AG04449 (cell line): ENCODE measurements at regions not wholly inside any gene's neighbourhood (a gene's known extent, or its start where the extent isn't known, plus 50 kb on each side); places are given as distances from the start of the nearest gene placed in this dataset.
A peak's percentile ranks its signal among the peaks of the same experiment; 100 is the strongest.

Experiments
- CTCF ChIA-PET: fragments of 350-600 bp; formaldehyde crosslinking; extraction: SDS; loops from one replicate; lab custom pipeline; 2021; ENCODE audit warnings: antibody characterized with exemption; lab: Yijun Ruan, JAX
- POLR2A ChIA-PET: fragments of 400-600, 350-600 bp; formaldehyde crosslinking; extraction: SDS; loops from one replicate; lab custom pipeline; 2020; ENCODE audit warnings: antibody characterized with exemption, inconsistent platforms; lab: Yijun Ruan, JAX
- DNase-seq: peaks from one replicate; pipeline ENCODE4 v3.0.0-alpha.2; 2010; ENCODE audit warnings: low read depth, low spot score
- H3K4me3 ChIP-seq: 2 replicates; pipeline ENCODE4 v1.5.1; 2011; ENCODE audit warnings: low read depth, mild to moderate bottlenecking, control low read depth, low read length
- CTCF ChIP-seq: IDR thresholded peaks from one replicate; pipeline ENCODE4 v1.5.1; 2011; ENCODE audit warnings: mild to moderate bottlenecking, moderate library complexity, low read length, control low read depth, inconsistent platforms; ENCODE audit not compliant: insufficient read depth; ENCODE audit errors: missing control alignments

- peak overlapping the region; percentile 66 for H3K4me3 ChIP-seq
- no peak for TF ChIP-seq CTCF
- POLR2A ChIA-PET, result no interaction called here
- CTCF ChIA-PET, result interaction anchor here (0.8 to 1.2 kb wide), 3 partner anchors 41 to 75 kb away, joined by 3 read pairs; no protein-coding TSS in a partner anchor
- DNase-seq, result no peak
Observed at GRCh38 chr16:85170066-85170491, 57.8 kb upstream of the CIBAR2 start.

- POLR2A ChIA-PET, result no interaction called here
- CTCF ChIA-PET, result interaction anchor here (0.9 to 4.2 kb wide), 4 partner anchors 10 to 56 kb away, joined by 3 to 17 read pairs (median 8); no protein-coding TSS in a partner anchor
- peak overlapping the region; percentile 66 for H3K4me3 ChIP-seq
- no peak for TF ChIP-seq CTCF
- DNase-seq, result no peak
Observed at GRCh38 chr16:85170590-85171003, 58.3 kb upstream of the CIBAR2 start.

GRCh38 chr16:85171004-85171758 lies 58.9 kb upstream of the CIBAR2 start:
- no peak for TF ChIP-seq CTCF
- POLR2A ChIA-PET, result interaction anchor here (0.8 kb wide), 1 partner anchor 9 kb away, joined by 5 read pairs; no protein-coding TSS in a partner anchor
- no peak for DNase-seq
- CTCF ChIA-PET, result interaction anchor here (0.7 to 4.2 kb wide), 9 partner anchors 8 to 74 kb away, joined by 3 to 17 read pairs (median 5); no protein-coding TSS in a partner anchor
- H3K4me3 ChIP-seq, result peak overlapping the region; percentile 66

- no peak for DNase-seq
- ChIA-PET POLR2A (interaction anchor here (0.8 to 1.6 kb wide), 3 partner anchors 9 to 39 kb away, joined by 4 to 7 read pairs (median 5); no protein-coding TSS in a partner anchor), CTCF (interaction anchor here (0.7 to 4.2 kb wide), 13 partner anchors 7 to 106 kb away, joined by 3 to 17 read pairs (median 4); no protein-coding TSS in a partner anchor)
- TF ChIP-seq CTCF, result no peak
- H3K4me3 ChIP-seq, result peak overlapping the region; percentile 66
Observed at GRCh38 chr16:85171759-85172454, 59.6 kb upstream of the CIBAR2 start.

- CTCF ChIA-PET, result interaction anchor here (1.0 to 4.2 kb wide), 13 partner anchors 8 to 105 kb away, joined by 3 to 17 read pairs (median 4); no protein-coding TSS in a partner anchor
- POLR2A ChIA-PET, result interaction anchor here (1.2 to 2.6 kb wide), 3 partner anchors 10 to 38 kb away, joined by 4 to 7 read pairs (median 6); no protein-coding TSS in a partner anchor
Observed at GRCh38 chr16:85172455-85173145, 60.3 kb upstream of the CIBAR2 start.

More at GRCh38 chr16:85172455-85173145, 60.3 kb upstream of the CIBAR2 start:
- H3K4me3 ChIP-seq, result peak overlapping the region; percentile 66
- TF ChIP-seq CTCF, result peak; percentile 54
- no peak for DNase-seq
